Uterus (tissue), 2 donors: ENCODE measurements at regions not wholly inside any gene's neighbourhood (a gene's known extent, or its start where the extent isn't known, plus 50 kb on each side); places are given as distances from the start of the nearest gene placed in this dataset.

Experiments
- POLR2A ChIP-seq, 2 donors: fragments of 450-650 bp; IDR thresholded peaks; one replicate each; pipeline ENCODE4 v1.6.1; 2016; ENCODE audit warnings: antibody characterized with exemption in 2 of 2, mild to moderate bottlenecking in 1 of 2, moderate library complexity in 1 of 2
- TF ChIP-seq, protein P1 (sequence below), 4 experiments: fragments of 200-600 bp in 2 of 4; fragments of 450-650 bp in 2 of 4; sonication (generic) in 2 of 4; IDR thresholded peaks; one replicate each; pipeline ENCODE4 v1.5.1; 2016 to 2019; ENCODE audit warnings: antibody characterized with exemption in 4 of 4, mild to moderate bottlenecking in 2 of 4, moderate library complexity in 1 of 4

DNA sequence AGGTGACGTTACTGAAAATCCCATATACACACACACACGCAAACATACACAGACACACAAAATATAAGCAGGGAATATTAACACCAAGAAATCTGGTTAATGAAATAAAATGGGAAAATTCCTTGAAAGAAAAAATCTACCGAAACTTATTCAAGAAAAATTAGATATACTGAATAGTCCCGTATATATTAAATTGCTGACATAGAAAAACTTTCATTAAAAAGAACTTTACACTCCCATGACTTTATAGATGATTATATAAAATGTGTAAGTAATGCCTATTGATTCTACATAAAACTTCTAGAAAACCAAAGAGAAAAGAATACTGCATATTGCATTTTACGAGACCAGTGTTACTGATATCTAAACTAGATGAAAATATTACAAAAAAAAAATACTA, 803.2 kb downstream of the SLC16A7 start:
- TF ChIP-seq, protein P1, sequence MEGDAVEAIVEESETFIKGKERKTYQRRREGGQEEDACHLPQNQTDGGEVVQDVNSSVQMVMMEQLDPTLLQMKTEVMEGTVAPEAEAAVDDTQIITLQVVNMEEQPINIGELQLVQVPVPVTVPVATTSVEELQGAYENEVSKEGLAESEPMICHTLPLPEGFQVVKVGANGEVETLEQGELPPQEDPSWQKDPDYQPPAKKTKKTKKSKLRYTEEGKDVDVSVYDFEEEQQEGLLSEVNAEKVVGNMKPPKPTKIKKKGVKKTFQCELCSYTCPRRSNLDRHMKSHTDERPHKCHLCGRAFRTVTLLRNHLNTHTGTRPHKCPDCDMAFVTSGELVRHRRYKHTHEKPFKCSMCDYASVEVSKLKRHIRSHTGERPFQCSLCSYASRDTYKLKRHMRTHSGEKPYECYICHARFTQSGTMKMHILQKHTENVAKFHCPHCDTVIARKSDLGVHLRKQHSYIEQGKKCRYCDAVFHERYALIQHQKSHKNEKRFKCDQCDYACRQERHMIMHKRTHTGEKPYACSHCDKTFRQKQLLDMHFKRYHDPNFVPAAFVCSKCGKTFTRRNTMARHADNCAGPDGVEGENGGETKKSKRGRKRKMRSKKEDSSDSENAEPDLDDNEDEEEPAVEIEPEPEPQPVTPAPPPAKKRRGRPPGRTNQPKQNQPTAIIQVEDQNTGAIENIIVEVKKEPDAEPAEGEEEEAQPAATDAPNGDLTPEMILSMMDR (IDR thresholded peaks at IDR 0.05): no peak
- no peak for TF ChIP-seq POLR2A (IDR thresholded peaks at IDR 0.05)
